GM21825 (cell line): ENCODE measurements at regions not wholly inside any gene's neighbourhood (a gene's known extent, or its start where the extent isn't known, plus 50 kb on each side); places are given as distances from the start of the nearest gene placed in this dataset.
"Not testable (repeated sequence)": the region's sequence is repeated elsewhere in the genome, so short reads cannot be mapped to it uniquely, and the experiment has no call there.

Source experiments
- ATAC-seq: cut with Tn5 transposase; IDR thresholded peaks from one replicate; pipeline ENCODE4 v1.9.1; 2021; ENCODE audit warnings: mild to moderate bottlenecking, moderate library complexity; ENCODE audit not compliant: unreplicated experiment

DNA sequence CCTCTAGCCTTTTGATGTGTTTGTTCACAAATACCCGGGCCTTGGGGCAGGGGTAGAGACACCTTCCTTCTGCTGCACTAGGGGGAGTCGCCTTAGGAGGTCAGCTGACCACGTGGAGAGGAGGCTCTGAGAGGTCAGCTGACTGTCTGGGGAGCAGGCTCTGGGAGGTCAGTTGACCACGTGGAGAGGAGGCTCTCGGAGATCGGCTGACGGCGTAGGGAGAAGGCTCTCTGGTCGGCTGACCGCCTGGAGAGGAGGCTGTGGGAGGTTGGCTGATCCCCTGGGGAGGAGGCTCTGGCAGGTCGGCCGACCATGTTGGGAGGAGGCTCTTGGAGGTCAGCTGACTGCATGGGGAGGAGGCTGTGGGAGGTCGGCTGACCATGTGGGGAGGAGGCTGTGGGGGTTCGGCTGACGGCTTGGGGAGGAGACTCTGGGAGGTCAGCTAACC, 59.6 kb upstream of the LYZL1 start:
- ATAC-seq, result no peak

GRCh38 chr10:29236910-29237309, 52.0 kb upstream of the LYZL1 start:
- ATAC-seq, result not testable (repeated sequence)

DNA sequence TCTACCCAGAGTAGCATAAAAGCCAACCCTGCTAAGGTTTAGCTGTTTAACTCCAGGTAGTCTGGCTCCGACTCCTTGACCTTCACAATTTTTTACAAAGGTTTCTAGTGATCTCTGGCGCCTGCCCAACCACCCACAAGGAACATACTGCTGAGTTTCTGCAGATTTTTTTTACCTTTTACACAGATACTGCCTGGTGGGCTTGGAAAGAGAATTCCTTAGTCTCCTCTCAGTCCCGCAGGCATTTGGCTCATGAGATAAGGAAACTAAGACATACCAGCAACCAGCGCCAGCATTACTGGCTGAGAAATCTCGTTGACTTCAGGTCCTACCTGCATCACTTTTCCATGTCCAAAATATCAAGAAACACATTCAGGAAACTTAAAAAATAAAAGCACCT, 51.1 kb upstream of the LYZL1 start:
- no peak for ATAC-seq

DNA sequence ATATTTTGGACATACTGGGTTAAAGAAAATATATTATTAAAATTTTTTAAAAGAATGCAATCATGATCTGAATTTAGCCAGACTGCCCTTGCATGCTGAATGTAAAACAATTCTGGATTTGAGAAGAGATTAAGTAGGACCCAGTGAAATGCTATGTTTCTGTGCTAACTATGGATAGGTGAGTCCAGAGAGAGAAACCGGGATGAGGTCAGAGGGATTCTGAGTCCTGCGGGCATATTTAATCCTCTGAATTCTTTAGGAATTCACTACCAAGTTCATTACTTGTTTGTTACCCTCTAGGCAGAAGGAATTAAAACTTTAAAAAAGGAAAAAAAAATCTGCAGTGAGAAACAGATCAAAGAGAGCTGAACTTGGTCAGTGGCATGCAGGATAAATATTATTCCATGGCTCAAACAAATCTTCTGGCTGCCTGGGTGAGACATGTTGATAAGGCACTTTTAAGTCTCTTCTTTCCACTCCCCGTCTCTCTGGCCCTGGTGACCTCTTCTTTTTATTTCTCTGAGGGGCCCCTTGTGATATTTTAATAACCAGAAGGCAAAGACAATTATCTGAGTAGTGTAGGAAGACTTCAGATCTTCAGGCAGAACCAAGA, 50.2 kb upstream of the LYZL1 start:
- ATAC-seq, result no peak
